IMR-90 (cell line): ENCODE measurements at regions not wholly inside any gene's neighbourhood (a gene's known extent, or its start where the extent isn't known, plus 50 kb on each side); places are given as distances from the start of the nearest gene placed in this dataset.

Experiments
- ATAC-seq: fragments of 200-7000 bp; cut with Tn5 transposase; 2 replicates; pipeline ENCODE4 v1.9.1; 2020; ENCODE audit warnings: low read depth, mild to moderate bottlenecking, moderate library complexity
- BruUV-seq: library from RNA; stranded (reverse); fragments of 400-500 nt; replicated peaks from 2 replicates; lab custom pipeline; 2021; lab: Mats Ljungman, UMichigan
- CTCF ChIA-PET: fragments of 300-600 bp; formaldehyde crosslinking; extraction: SDS; loops from one replicate; lab custom pipeline; 2021; ENCODE audit warnings: antibody characterized with exemption; lab: Yijun Ruan, JAX
- POLR2A ChIA-PET: fragments of 300-600 bp; sonication (Branson Sonifier 250); formaldehyde crosslinking; loops from one replicate; lab custom pipeline; 2022; ENCODE audit warnings: antibody characterized with exemption; ENCODE audit not compliant: unreplicated experiment; lab: Charles Lee
- DNase-seq: peaks from one replicate; pipeline ENCODE4 v3.0.0; 2013
- H2AFZ ChIP-seq: replicated peaks from 2 replicates; pipeline ENCODE3; 2013; ENCODE audit warnings: low read length, mild to moderate bottlenecking; ENCODE audit not compliant: poor library complexity
- H2AK5ac ChIP-seq: 2 replicates; pipeline ENCODE4 v1.6.1; 2013; ENCODE audit warnings: low read depth, low read length, inconsistent platforms
- H2AK9ac ChIP-seq: replicated peaks from 2 replicates; pipeline ENCODE3; 2013; ENCODE audit warnings: mild to moderate bottlenecking, low read depth, low read length, moderate library complexity; ENCODE audit not compliant: poor library complexity
- H2BK120ac ChIP-seq: 2 replicates; pipeline ENCODE4 v1.6.1; 2013; ENCODE audit warnings: low read depth, low read length, inconsistent platforms
- H2BK15ac ChIP-seq: 3 replicates; pipeline ENCODE4 v1.6.1; 2013; ENCODE audit warnings: low read depth, low read length, inconsistent platforms
- H2BK20ac ChIP-seq: 2 replicates; pipeline ENCODE4 v1.6.1; 2013; ENCODE audit warnings: low read depth, mild to moderate bottlenecking, inconsistent platforms, low read length, moderate library complexity
- H2BK5ac ChIP-seq: 2 replicates; pipeline ENCODE4 v1.6.1; 2013; ENCODE audit warnings: mild to moderate bottlenecking, low read depth, low read length, inconsistent platforms; ENCODE audit not compliant: poor library complexity, severe bottlenecking
- H3K14ac ChIP-seq: replicated peaks from 2 replicates; pipeline ENCODE4 v1.6.1; 2013; ENCODE audit warnings: low read depth, low read length, inconsistent platforms
- H3K18ac ChIP-seq: 2 replicates; pipeline ENCODE4 v1.6.1; 2013; ENCODE audit warnings: low read depth, low read length, control low read depth
- H3K23ac ChIP-seq: 2 replicates; pipeline ENCODE4 v1.6.1; 2013; ENCODE audit warnings: low read depth, low read length, inconsistent platforms
- H3K27ac ChIP-seq: 2 replicates; pipeline ENCODE4 v1.5.1; 2013; ENCODE audit warnings: mild to moderate bottlenecking, control low read depth, low read length; ENCODE audit not compliant: insufficient read depth
- H3K27me3 ChIP-seq: 2 replicates; pipeline ENCODE4 v1.6.1; 2013; ENCODE audit warnings: low read length; ENCODE audit not compliant: control insufficient read depth, insufficient read depth
- H3K36me3 ChIP-seq: 2 replicates; pipeline ENCODE4 v1.6.1; 2013; ENCODE audit warnings: low read length, mixed read lengths; ENCODE audit not compliant: control insufficient read depth, insufficient read depth
- H3K4ac ChIP-seq: 2 replicates; pipeline ENCODE4 v1.6.1; 2013; ENCODE audit warnings: low read depth, low read length, inconsistent platforms
- H3K4me1 ChIP-seq: 2 replicates; pipeline ENCODE4 v1.6.1; 2013; ENCODE audit warnings: low read length, mixed read lengths; ENCODE audit not compliant: control insufficient read depth, insufficient read depth
- H3K4me2 ChIP-seq: 2 replicates; pipeline ENCODE4 v1.6.1; 2013; ENCODE audit warnings: low read depth, mild to moderate bottlenecking, control low read depth, low read length, moderate library complexity
- H3K4me3 ChIP-seq: 2 replicates; pipeline ENCODE4 v1.5.1; 2013; ENCODE audit warnings: low read depth, mild to moderate bottlenecking, control low read depth, low read length, moderate library complexity; ENCODE audit not compliant: insufficient read depth
- H3K56ac ChIP-seq: 2 replicates; pipeline ENCODE4 v1.6.1; 2013; ENCODE audit warnings: low read length, inconsistent platforms; ENCODE audit not compliant: insufficient read depth; ENCODE audit errors: extremely low read depth
- H3K79me1 ChIP-seq, 2 experiments: 2 replicates each; pipeline ENCODE4 v1.6.1; 2013; ENCODE audit warnings: low read length in 2 of 2, inconsistent platforms in 1 of 2, low read depth in 1 of 2
- H3K9ac ChIP-seq: 2 replicates; pipeline ENCODE4 v1.6.1; 2013; ENCODE audit warnings: low read depth, low read length, control low read depth
- H3K9me1 ChIP-seq: 2 replicates; pipeline ENCODE4 v1.6.1; 2013; ENCODE audit warnings: low read length, inconsistent platforms; ENCODE audit not compliant: insufficient read depth
- H3K9me3 ChIP-seq: 2 replicates; pipeline ENCODE4 v1.6.1; 2013; ENCODE audit warnings: low read length; ENCODE audit not compliant: control insufficient read depth, insufficient read depth
- H4K20me1 ChIP-seq: 2 replicates; pipeline ENCODE4 v1.6.1; 2013; ENCODE audit warnings: low read length, inconsistent platforms; ENCODE audit not compliant: insufficient read depth
- H4K5ac ChIP-seq: 2 replicates; pipeline ENCODE4 v1.6.1; 2013; ENCODE audit warnings: mild to moderate bottlenecking, low read depth, low read length, control low read depth
- H4K8ac ChIP-seq, 2 experiments: 2 replicates each; pipeline ENCODE4 v1.6.1; 2013; ENCODE audit warnings: low read depth in 2 of 2, low read length in 2 of 2, control low read depth in 1 of 2, inconsistent platforms in 1 of 2
- H4K91ac ChIP-seq: 2 replicates; pipeline ENCODE4 v1.6.1; 2013; ENCODE audit warnings: low read depth, low read length, inconsistent platforms; ENCODE audit not compliant: insufficient read depth
- BHLHE40 ChIP-seq: fragments of 150-350 bp; IDR thresholded peaks from 2 replicates; pipeline ENCODE4 v1.6.1; 2016; ENCODE audit warnings: mild to moderate bottlenecking, low read depth, low read length
- CEBPB ChIP-seq: IDR thresholded peaks from 2 replicates; pipeline ENCODE4 v1.6.1; 2012; ENCODE audit warnings: low read depth, low read length, improper control_type of control experiment
- CHD1 ChIP-seq: IDR thresholded peaks from 2 replicates; pipeline ENCODE4 v1.6.1; 2012; ENCODE audit warnings: low read depth, low read length, improper control_type of control experiment
- FOS ChIP-seq: fragments of 150-350 bp; IDR thresholded peaks from 2 replicates; pipeline ENCODE4 v1.6.1; 2016; ENCODE audit warnings: low read depth, low read length
- MAFK ChIP-seq: IDR thresholded peaks from 2 replicates; pipeline ENCODE4 v1.6.1; 2012; ENCODE audit warnings: low read depth, low read length, improper control_type of control experiment
- MAZ ChIP-seq: IDR thresholded peaks from 2 replicates; pipeline ENCODE4 v1.6.1; 2012; ENCODE audit warnings: low read depth, mild to moderate bottlenecking, low read length, improper control_type of control experiment, moderate library complexity, borderline replicate concordance
- MXI1 ChIP-seq: IDR thresholded peaks from 2 replicates; pipeline ENCODE4 v1.6.1; 2012; ENCODE audit warnings: low read depth, mild to moderate bottlenecking, low read length, moderate library complexity, borderline replicate concordance
- NFE2L2 ChIP-seq: fragments of 150-350 bp; IDR thresholded peaks from 2 replicates; pipeline ENCODE4 v1.6.1; 2016; ENCODE audit warnings: low read depth, mild to moderate bottlenecking, low read length
- POLR2A ChIP-seq: IDR thresholded peaks from 2 replicates; pipeline ENCODE4 v1.6.1; 2012; ENCODE audit warnings: mild to moderate bottlenecking, low read depth, low read length
- RAD21 ChIP-seq: IDR thresholded peaks from 2 replicates; pipeline ENCODE4 v1.6.1; 2012; ENCODE audit warnings: low read length, improper control_type of control experiment
- RCOR1 ChIP-seq: IDR thresholded peaks from 2 replicates; pipeline ENCODE4 v1.6.1; 2012; ENCODE audit warnings: mild to moderate bottlenecking, low read length, improper control_type of control experiment; ENCODE audit not compliant: insufficient replicate concordance
- SMC3 ChIP-seq: fragments of 150-350 bp; IDR thresholded peaks from 2 replicates; pipeline ENCODE4 v1.6.1; 2016; ENCODE audit warnings: low read depth, mild to moderate bottlenecking, antibody characterized with exemption, low read length, moderate library complexity
- WGBS, 2 experiments: methylation state at CpG; one replicate each; pipeline versions ENCODE4 v1.1.5 to v1.1.7; 2013; ENCODE audit warnings: missing lambda C conversion rate in 2 of 2; ENCODE audit not compliant: insufficient read length in 1 of 2; ENCODE audit errors: extremely low coverage in 2 of 2; 5-methylcytosine and 5-hydroxymethylcytosine counted together
- dilution Hi-C: fragments of 300-500 bp; cut with HindIII; formaldehyde crosslinking; loops from one replicate; pipeline ENCODE4 v1.14.3; 2018; ENCODE audit warnings: low sequenced_read_pairs; ENCODE audit not compliant: unreplicated experiment
- in situ Hi-C: fragments of 300-500 bp; cut with MboI; formaldehyde crosslinking; loops from 3 replicates; pipeline ENCODE4 v1.14.3; 2019; ENCODE audit warnings: low sequenced_read_pairs, inconsistent platforms, mixed read lengths
- intact Hi-C: fragments of 100-400 bp; cut with micrococcal nuclease; formaldehyde crosslinking; loops from 2 replicates; pipeline ENCODE4 v1.10.0; 2022
- TF ChIP-seq, protein P1 (sequence below): conservative IDR thresholded peaks from 2 replicates; pipeline ENCODE4 v1.5.1; 2012; ENCODE audit warnings: mild to moderate bottlenecking, low read depth, low read length, improper control_type of control experiment
- TF ChIP-seq, protein P2 (sequence below): fragments of 150-350 bp; IDR thresholded peaks from 2 replicates; pipeline ENCODE4 v1.6.1; 2016; ENCODE audit warnings: low read depth, mild to moderate bottlenecking, low read length, moderate library complexity, borderline replicate concordance

DNA sequence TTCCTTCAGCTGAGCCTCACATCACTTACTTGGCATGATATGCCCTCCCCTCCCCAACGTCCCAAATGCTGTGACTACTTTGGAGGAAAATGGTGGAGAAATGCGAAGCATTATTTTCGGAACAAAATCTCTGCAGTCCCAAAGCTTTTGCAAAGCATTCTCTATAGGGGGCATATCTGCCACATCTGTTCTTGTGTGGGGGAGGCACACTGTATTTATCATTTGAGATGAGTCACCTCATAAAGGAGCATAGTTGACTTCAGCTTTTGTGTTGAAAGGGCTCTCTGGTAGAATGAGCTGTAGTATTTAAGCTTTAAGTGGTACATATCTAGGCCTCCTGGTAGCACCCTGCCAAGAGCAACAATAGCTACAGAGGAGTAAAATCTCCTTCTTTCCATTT lies 447.5 kb downstream of the ADAMTS20 start:
- no peak overlapping the region for H3K4me3 ChIP-seq
- peak; percentile 64 for DNase-seq
- H4K5ac ChIP-seq, result no peak overlapping the region
- POLR2A ChIA-PET, result no interaction called here
- no peaks in the 10 kb centered on the region for H3K9me3 ChIP-seq
- no peak overlapping the region for H3K27ac ChIP-seq
- H3K23ac ChIP-seq, result no peak overlapping the region
- H3K27me3 ChIP-seq, result no peaks in the 10 kb centered on the region
- no peak overlapping the region for H3K56ac ChIP-seq
- H2BK120ac ChIP-seq, result no peak overlapping the region
- no peaks in the 10 kb centered on the region for H4K20me1 ChIP-seq
- CTCF ChIA-PET, result interaction anchor here (0.5 to 1.5 kb wide), 3 partner anchors 177 to 514 kb away, joined by 3 read pairs; no protein-coding TSS in a partner anchor
- no peaks in the 10 kb centered on the region; the same call in 1 of the 2 replicates for H3K9me1 ChIP-seq
- no peaks in the 10 kb centered on the region for H3K79me1 ChIP-seq
- H2AK9ac ChIP-seq, result no peak overlapping the region
- H3K14ac ChIP-seq, result no peak overlapping the region
- no CpG with 5 or more reads among the region's 3 CpGs for WGBS, 2 experiments
- peak; percentile 27 for ATAC-seq
- intact Hi-C loops, result no loop called here
- no peak overlapping the region for H4K91ac ChIP-seq
- H3K4me1 ChIP-seq, result peaks cover 2% of the 10 kb centered on the region; the same call in 1 of the 2 replicates
- H2BK15ac ChIP-seq, result no peak overlapping the region
- no peak overlapping the region for H2BK5ac ChIP-seq
- dilution Hi-C loops, result no loop called here
- H3K18ac ChIP-seq, result no peak overlapping the region
- H3K36me3 ChIP-seq, result no peaks in the 10 kb centered on the region
- no peak overlapping the region for H2BK20ac ChIP-seq
- peak overlapping the region; percentile 21 for H2AFZ ChIP-seq
- H3K9ac ChIP-seq, result no peak overlapping the region
- TF ChIP-seq FOS, result no peak; the same call in 1 of the 2 replicates
- no peak for TF ChIP-seq CEBPB
- TF ChIP-seq, protein P1, sequence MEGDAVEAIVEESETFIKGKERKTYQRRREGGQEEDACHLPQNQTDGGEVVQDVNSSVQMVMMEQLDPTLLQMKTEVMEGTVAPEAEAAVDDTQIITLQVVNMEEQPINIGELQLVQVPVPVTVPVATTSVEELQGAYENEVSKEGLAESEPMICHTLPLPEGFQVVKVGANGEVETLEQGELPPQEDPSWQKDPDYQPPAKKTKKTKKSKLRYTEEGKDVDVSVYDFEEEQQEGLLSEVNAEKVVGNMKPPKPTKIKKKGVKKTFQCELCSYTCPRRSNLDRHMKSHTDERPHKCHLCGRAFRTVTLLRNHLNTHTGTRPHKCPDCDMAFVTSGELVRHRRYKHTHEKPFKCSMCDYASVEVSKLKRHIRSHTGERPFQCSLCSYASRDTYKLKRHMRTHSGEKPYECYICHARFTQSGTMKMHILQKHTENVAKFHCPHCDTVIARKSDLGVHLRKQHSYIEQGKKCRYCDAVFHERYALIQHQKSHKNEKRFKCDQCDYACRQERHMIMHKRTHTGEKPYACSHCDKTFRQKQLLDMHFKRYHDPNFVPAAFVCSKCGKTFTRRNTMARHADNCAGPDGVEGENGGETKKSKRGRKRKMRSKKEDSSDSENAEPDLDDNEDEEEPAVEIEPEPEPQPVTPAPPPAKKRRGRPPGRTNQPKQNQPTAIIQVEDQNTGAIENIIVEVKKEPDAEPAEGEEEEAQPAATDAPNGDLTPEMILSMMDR, result no peak
- no peak for TF ChIP-seq RCOR1
- no peak for TF ChIP-seq POLR2A
- TF ChIP-seq, protein P2, sequence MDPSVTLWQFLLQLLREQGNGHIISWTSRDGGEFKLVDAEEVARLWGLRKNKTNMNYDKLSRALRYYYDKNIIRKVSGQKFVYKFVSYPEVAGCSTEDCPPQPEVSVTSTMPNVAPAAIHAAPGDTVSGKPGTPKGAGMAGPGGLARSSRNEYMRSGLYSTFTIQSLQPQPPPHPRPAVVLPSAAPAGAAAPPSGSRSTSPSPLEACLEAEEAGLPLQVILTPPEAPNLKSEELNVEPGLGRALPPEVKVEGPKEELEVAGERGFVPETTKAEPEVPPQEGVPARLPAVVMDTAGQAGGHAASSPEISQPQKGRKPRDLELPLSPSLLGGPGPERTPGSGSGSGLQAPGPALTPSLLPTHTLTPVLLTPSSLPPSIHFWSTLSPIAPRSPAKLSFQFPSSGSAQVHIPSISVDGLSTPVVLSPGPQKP, result no peak
- TF ChIP-seq SMC3, result no peak
- no peak for TF ChIP-seq MAFK
- TF ChIP-seq CHD1, result no peak
- no peak for TF ChIP-seq RAD21
- TF ChIP-seq BHLHE40, result no peak
- no peak for TF ChIP-seq MXI1
- TF ChIP-seq NFE2L2, result no peak
- TF ChIP-seq MAZ, result no peak
- H2AK5ac ChIP-seq, result no peak overlapping the region
- H4K8ac ChIP-seq, result no peak overlapping the region
- BruUV-seq, result no TSS peak
- no peak overlapping the region for H3K4ac ChIP-seq
- in situ Hi-C loops, result no loop called here
- 0 out of 2 replicates have a peak overlapping the region, but pooled peaks have one; percentile 12 for H3K4me2 ChIP-seq
